HG02798 (cell line): ENCODE measurements at regions not wholly inside any gene's neighbourhood (a gene's known extent, or its start where the extent isn't known, plus 50 kb on each side); places are given as distances from the start of the nearest gene placed in this dataset.
"Not testable (repeated sequence)": the region's sequence is repeated elsewhere in the genome, so short reads cannot be mapped to it uniquely, and the experiment has no call there.

Experiments used
- ATAC-seq: cut with Tn5 transposase; IDR thresholded peaks from one replicate; pipeline ENCODE4 v1.9.1; 2021; ENCODE audit warnings: mild to moderate bottlenecking; ENCODE audit not compliant: unreplicated experiment, poor library complexity

DNA sequence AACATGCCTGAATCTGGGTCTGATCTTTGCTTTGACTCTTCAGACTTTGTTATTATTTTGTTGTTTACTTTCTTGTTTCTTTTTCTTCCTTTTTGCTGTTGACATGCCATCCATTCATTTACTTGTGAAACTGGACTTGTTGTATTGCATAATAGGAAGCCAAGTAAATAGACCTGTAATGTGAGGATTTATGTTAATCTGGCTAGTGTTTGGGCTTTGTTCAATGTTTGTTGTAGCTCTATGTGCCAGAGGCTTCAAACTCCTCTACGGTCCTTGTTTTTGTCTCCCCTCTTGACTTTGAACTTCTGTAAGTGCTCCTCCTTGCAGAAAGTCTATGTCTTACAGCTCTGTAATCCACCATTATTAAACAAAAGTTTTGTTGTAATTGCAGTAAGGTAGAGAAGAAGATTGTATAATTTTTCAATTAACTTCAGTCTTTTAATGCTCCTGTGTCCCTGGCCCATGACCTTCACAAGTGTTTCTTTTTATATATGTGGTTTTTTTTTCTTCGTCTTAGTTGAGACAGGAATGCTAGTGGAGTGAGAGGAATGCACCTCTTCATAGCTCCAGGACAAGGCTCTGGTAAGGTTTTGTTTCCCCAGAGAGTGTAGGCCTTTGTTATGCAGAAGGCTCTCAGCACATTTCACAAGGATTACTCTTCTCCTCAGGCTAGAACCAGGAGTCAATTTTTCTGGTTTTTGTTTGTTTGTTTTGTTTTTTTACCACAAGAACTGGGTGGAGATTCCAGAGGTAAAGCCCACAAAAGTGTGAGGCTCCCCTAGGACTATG lies 1061.8 kb upstream of the CITED2 start:
- no peak for ATAC-seq

DNA sequence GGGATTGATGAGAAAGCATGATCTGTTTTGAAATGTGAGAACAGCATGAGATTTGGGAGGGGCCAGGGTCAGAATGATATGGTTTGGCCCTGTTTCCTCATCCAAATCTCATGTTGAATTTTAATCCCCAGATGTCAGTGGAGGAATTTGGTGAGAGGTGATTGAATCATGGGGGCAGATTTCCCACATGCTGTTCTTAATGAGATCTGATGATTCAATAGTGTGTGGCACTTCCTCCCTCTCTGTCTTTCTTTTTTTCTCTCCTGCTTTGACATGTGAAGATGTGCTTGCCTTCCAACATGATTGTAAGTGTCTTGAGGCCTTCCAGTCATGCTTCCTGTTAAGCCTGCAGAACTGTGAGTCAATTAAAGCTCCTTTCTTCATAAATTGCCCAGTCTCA lies 1060.3 kb upstream of the CITED2 start:
- ATAC-seq: no peak

DNA sequence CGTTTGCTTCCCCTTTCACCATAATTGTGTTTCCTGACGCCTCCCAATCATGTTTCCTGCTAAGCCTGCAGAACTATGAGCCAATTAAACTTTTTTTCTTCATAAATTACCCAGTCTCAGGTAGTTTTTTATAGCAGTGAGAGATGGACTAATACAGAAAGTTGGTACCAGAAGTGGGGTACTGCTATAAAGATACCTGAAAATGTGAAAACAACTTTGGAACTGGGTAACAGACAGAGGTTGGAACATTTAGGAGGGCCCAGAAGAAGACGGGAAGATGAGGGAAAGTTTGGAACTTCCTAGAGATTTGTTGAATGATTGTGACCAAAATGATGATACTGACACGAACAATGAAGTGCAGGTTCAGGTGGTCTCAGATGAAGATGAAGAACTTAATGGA lies 1058.6 kb upstream of the CITED2 start:
- no peak for ATAC-seq

DNA sequence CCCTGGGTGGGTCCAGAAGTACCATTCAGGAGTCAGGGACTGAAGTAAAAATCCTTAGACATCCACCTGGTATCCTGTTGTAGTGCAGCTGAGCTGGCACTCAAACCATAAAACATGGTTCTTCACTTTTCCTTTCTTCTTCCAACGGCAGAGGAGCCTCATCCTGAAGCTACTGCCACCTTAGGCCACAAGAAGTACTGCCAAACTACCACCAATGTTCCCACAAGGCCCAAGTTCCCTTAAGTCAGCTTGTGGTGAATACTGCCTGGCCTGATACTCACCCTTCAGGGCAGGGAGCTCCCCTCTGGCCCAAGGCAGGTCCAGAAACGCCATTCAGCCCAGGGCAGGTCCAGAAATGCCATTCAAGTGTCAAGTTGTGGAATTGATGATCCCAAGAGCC lies 1053.4 kb upstream of the CITED2 start:
- no peak for ATAC-seq

DNA sequence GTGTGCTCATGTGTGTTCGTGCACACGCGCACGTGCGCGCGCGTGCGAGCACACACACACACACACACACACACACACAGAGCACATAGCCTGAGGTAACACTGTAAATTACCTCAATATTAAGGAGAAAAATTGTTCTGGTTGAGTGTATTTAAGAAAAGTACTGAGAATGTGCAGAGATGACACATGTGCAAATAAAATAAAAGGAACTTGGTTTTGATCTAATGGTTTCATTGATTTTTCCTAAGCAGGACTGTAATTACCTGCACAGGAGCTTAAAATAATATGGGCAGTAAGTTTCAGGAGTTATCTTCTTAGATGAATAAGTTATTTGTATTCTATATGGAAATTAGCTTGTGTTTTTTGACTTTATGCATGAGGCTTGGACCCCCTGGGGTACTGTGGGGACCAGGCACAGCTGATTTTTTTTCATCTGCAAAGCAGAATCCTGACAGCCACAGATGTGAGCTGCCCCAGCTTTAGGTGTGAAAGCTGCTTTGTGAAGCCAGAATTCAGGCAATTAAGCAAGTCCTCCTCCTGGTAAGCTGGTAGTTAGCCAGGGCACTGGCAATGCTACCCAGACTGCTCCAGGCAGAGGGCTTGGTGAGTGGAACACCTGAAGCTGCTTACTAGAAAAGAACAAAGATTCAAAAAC lies 1040.6 kb upstream of the CITED2 start:
- no peak for ATAC-seq

DNA sequence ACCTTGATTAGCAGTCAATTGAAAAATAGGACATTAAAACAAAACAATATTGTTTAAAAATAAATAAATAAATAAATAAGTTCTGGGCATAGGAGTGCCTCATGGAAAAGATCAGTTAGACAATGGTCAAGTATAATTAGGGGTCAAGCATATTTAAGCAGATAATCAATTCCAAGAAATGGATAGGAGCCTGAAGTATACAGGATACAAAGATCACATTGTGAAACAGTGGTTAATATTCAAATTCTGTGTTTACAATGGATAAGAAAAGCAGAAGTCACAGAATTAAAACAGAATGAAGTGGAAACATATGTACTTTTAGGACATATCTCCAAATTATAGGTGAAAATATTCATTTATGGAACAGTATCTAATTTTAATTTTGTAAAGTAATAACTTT lies 1028.6 kb upstream of the CITED2 start:
- ATAC-seq: no peak

DNA sequence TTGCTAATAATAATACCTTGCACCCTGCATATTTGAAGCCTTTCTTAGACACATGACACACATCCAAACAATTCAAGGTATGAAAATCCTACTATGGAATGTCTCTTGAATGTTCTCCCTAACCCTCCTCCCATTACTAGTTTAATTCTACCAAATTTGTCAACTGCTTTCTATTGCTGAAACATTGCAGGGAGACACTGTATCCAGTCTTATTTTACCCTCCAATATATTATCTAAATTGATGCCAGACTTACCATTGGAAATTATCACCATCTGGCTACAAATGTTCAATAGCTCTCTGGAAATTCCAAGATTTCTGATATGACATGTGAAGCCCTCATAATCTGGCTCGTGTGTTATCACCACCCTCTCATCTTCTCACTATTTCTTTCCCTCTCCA lies 1027.3 kb upstream of the CITED2 start:
- no peak for ATAC-seq

DNA sequence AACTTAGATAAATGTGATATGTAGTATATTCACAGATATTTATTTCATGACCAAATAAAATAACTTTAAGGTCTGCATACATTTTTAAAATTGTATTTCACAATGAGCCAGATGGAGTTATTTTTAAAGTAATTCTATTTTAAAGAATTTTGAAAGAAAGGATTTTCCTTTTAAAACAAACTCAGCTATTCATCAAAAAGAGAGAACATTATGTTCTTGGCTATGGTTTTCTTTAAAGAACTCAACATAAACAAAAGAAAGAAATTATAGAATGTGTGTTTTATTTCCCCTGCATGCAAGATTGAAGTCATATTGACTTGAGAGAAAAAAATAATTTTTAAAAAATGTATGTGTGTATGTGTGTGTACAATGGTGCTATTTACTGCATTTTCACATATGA lies 1023.6 kb upstream of the CITED2 start:
- no peak for ATAC-seq

DNA sequence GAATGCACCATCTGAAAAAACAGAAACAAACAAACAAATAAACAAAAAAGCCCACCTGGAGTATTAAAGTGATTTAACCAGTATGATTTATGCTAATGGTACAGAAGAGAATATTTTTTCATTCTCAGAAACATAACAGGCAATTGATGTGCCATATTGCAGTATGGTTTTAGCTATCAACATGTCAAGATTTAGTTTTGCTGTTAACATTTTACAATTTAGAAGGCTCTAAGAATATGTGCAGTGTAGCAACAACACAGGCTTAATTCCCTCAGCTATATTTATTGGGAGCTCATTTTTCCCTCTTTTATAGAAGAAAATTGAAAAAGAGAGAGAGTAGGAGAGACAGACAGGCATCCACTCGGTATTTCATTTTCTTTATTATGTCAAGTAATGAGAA lies 1022.7 kb upstream of the CITED2 start:
- ATAC-seq: no peak

DNA sequence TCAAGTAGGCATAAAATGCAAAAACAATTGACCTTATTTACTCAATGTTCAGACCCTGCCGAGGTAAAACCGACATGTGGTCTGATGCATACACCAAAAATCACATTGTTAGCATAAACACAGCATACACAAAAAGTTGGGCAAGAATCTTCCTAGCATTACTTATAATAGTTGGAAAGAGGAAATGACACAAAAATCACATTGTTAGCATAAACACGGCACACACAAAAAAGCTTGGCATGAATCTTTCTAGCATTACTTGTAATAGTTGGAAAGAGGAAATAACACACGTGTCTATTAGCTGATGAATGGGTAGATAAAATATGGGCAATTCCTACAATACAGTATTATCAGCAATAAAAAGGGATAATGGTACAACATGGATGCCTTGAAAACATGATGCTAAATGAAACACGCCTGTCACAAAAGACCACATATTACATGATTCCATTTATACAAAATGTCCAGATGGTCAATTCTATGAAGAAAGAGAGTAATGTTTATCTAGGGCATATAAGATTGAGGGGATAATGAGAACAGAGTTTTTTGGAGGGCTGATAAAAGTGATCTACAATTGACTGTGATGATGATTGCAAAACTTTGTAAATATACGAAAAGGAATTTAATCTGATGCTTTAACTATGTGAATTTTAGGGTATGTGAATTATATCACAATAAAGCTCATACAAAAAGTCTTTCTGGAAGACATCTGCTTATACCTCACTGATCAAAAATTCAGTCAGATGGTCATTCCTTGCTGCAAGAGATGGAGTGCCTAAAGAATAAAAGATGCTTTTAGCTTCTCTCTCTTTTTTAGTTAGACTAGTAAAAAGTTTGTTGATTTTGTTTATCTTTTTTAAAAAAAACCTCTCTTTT lies 1019.5 kb upstream of the CITED2 start:
- no peak for ATAC-seq

DNA sequence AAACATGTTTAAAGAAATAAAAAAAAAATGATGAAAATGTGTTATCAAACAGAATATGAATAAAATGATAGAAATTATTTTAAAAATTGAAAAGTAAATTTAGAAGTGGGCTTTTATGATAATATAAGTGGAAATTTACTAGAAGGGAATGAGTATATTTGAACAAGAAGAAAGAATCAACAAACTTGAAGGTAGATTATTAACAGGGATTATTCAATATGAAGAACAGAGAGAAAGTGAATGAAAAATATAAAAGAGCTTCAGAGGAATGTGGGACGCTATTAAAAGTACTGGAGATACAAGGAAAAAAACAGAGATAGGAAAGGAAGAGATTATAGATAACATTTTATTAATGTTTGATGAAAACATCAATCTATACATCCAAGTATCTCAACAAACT lies 1014.4 kb upstream of the CITED2 start:
- ATAC-seq: no peak

DNA sequence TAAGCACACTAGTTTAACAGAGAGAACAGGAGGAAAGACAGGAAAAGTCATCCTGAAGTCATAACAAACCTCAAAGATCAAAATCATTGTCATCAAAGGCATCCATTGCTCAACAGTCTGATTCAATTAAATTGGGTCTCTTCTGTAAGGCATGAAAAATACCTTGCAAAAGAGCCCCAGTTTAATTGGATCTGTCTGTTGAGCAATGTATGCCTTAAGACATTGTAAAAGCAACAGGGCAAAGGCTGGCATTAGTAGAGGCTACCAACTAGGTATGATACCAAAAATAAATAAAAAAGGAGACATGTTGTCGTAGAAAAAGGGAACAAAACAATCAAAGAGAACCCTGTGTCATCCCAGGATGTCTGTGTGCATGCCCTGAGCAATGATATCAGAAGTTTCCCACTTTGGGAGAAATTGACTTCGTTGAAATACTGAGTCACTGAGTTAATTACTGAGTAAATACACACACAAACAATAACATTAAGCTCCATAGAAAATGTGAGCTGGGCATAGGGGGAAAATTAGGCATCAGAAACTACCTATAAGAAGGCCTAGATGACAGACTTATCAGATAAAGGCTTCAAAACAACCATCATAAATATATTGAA lies 1013.8 kb upstream of the CITED2 start:
- ATAC-seq: no peak

DNA sequence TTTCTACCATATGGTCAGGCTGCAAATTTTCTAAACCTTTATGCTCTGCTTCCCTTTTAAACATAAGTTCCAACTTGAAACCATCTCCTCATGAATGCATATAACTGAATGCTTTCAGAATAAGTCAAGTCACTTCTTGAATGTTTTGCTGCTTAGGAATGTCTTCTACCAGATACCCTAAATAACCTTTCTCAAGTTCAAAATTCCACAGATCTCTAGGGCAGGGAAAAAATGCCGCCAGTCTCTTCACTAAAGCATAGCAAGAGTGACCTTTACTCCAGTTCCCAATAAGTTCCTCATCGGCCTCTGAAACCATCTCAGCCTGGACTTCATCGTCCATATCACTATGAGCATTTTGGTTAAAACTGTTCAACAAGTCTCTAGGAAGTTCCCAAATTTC lies 1011.2 kb upstream of the CITED2 start:
- ATAC-seq: no peak

DNA sequence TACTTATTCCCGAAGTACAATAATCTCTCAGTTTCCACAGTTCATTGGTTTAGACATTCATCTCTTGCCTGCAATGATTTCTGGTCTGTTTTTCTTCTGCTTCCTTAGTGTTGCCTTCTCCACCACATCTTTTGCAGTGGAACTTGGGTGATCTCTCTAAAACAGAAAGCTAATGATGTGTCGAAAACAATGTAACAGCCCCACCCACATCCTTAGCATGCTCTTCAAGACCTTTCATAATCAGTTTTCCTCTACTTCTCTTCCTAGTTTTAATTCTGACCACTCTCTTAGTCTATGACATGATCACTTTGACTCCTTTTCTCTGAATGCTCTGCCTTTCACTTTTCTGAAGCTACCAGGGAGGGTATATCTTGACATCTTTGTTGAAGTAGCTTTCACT lies 1007.9 kb upstream of the CITED2 start:
- ATAC-seq: no peak

DNA sequence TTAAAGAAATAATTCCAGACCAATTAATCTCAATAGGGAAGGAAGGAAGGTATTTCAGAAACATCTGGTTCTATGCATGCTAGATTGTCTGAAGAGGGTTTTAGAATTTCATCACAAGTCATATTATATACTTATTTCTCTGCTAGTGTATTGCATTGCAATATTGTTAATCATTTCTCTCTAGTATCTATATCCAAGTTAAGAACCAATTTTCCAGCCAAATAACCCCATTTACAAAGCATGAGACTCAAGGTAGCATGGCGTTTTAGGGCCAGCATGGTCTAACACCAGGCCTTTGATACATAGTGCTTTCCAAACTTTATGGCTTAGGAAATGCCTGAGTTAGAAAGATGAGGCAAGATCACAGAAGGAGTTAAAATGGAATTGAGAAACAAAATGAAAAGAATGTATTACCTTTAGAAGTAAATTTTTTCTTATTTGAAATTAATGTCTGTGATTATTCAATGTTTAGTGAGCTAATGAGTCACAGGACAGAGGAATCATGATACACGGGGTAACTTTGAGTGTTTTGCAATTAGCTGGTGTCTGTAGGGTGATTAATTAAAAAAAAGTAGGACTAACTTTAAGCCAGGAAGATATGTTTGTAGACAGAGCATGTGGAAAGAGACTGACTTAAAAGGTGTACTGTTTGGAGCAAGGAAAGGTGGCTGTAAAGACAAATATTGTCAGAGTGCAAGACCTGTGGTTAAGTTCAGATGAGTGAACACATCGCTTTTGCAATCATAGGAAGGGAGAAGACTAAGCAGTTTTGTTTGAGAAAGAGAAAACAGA lies 1006.2 kb upstream of the CITED2 start:
- ATAC-seq: no peak

DNA sequence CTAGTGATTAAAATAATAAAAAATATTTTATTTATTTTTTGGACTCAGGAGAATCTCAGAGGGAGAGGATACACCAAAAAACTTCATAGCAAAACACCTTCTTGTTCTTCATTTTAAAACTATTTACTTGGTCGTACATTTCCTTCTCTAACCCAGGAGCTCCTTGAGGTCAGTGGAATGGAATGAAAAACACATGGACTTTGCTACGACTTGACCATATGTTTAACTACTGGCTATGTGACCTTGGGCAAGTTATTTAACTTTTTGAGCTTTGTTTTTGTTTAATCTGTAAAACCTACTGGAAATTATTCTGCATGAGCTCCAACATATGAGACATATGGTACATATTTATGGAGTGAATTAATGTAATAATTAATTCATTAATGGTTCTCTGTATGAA lies 1005.5 kb upstream of the CITED2 start:
- no peak for ATAC-seq

DNA sequence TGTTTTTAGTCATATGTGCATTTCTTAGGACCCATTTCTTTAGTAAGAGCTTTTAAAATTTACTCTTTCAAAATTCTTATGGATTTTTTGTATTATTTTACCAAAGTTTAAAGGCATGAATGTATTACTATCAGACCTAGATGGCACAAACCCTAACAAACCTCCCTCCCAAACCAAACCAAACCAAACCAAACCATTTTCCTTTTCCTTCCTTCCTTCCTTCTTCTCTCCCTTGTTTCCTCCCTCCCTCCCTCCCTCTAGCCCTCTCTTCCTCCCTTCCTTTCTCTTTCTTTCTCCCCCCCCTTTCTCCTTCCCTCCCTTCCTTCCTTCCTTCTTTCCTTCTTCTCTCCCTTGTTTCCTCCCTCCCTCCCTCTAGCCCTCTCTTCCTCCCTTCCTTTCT lies 1001.8 kb upstream of the CITED2 start:
- no peak for ATAC-seq

DNA sequence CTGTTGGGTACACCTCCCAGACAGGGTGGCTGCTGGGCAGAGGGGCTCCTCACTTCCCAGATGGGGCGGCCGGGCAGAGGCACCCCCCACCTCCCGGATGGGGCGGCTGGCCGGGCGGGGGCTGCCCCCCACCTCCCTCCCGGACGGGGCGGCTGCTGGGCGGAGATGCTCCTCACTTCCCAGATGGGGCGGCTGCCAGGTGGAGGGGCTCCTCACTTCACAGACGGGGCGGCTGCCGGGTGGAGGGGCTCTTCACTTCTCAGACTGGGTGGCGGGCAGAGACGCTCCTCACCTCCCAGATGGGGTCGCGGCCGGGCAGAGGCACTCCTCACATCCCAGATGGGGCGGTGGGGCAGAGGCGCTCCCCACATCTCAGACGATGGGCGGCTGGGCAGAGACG lies 999.3 kb upstream of the CITED2 start:
- not testable (repeated sequence) for ATAC-seq

DNA sequence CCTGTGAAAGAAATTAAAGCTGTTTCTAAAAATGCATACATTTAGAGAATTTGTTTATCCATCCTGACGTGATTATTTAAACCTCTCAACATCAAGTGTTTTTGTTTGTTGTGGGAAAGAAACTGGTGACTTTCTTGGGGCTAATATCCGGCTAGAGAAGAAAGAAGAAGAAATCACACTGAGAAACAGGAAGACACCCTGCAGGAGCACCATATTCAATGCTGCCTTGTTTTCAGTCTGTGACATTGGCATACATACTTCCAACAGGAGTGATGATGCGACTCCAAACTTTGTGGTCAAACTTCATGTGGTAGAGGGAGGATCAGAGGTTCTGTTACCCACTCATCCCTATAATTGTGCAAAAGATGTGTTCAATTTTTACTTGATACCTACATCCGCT lies 997.6 kb upstream of the CITED2 start:
- ATAC-seq: no peak
